Smooth muscle cell (in vitro differentiated cells): ENCODE measurements at regions not wholly inside any gene's neighbourhood (a gene's known extent, or its start where the extent isn't known, plus 50 kb on each side); places are given as distances from the start of the nearest gene placed in this dataset.
A peak's percentile ranks its signal among the peaks of the same experiment; 100 is the strongest.

Experiments used
- DNase-seq: peaks from one replicate; lab custom pipeline; 2025; ENCODE audit not compliant: unreplicated experiment; lab: John Stamatoyannopoulos, UW
- H2AFZ ChIP-seq: fragments of 200-600 bp; sonication (generic); 2 replicates; pipeline ENCODE4 v1.6.0; 2016; ENCODE audit warnings: antibody characterized with exemption, low read depth, mild to moderate bottlenecking
- H3F3A ChIP-seq: fragments of 200-600 bp; sonication (generic); 2 replicates; pipeline ENCODE4 v1.6.0; 2017; ENCODE audit warnings: antibody characterized with exemption, low read depth
- H3K27ac ChIP-seq: fragments of 200-600 bp; sonication (generic); 2 replicates; pipeline ENCODE4 v1.5.1; 2016; ENCODE audit warnings: low read depth, mild to moderate bottlenecking
- H3K27me3 ChIP-seq: fragments of 200-600 bp; sonication (generic); 2 replicates; pipeline ENCODE4 v1.6.1; 2016; ENCODE audit warnings: low read depth, mild to moderate bottlenecking
- H3K36me3 ChIP-seq: fragments of 200-600 bp; sonication (generic); 2 replicates; pipeline ENCODE4 v1.5.1; 2016; ENCODE audit warnings: low read depth
- H3K4me1 ChIP-seq: fragments of 200-600 bp; sonication (generic); 2 replicates; pipeline ENCODE4 v1.5.1; 2016; ENCODE audit warnings: low read depth
- H3K4me2 ChIP-seq: fragments of 200-600 bp; sonication (generic); 2 replicates; pipeline ENCODE4 v1.6.0; 2016; ENCODE audit warnings: mild to moderate bottlenecking
- H3K4me3 ChIP-seq: fragments of 200-600 bp; sonication (generic); 2 replicates; pipeline ENCODE4 v1.5.1; 2016; ENCODE audit warnings: mild to moderate bottlenecking
- H3K79me2 ChIP-seq: fragments of 200-600 bp; sonication (generic); 2 replicates; pipeline ENCODE4 v1.6.0; 2016; ENCODE audit warnings: low read depth, mild to moderate bottlenecking
- H3K9ac ChIP-seq: fragments of 200-600 bp; sonication (generic); 2 replicates; pipeline ENCODE4 v1.6.0; 2016; ENCODE audit warnings: low read depth
- H3K9me3 ChIP-seq: fragments of 200-600 bp; sonication (generic); replicated peaks from 2 replicates; pipeline ENCODE4 v1.5.1; 2016; ENCODE audit warnings: low read depth
- H4K20me1 ChIP-seq: fragments of 200-600 bp; sonication (generic); 2 replicates; pipeline ENCODE4 v1.6.0; 2016; ENCODE audit warnings: low read depth
- WGBS: methylation state at CpG from one replicate; pipeline ENCODE4 v1.1.7; 2016; ENCODE audit warnings: low lambda C conversion rate; 5-methylcytosine and 5-hydroxymethylcytosine counted together
- TF ChIP-seq, protein P1 (sequence below): fragments of 200-600 bp; sonication (generic); IDR thresholded peaks from 2 replicates; pipeline ENCODE4 v1.5.1; 2017; ENCODE audit warnings: borderline replicate concordance, mild to moderate bottlenecking, antibody characterized with exemption; ENCODE audit not compliant: insufficient read depth, poor library complexity, severe bottlenecking

DNA sequence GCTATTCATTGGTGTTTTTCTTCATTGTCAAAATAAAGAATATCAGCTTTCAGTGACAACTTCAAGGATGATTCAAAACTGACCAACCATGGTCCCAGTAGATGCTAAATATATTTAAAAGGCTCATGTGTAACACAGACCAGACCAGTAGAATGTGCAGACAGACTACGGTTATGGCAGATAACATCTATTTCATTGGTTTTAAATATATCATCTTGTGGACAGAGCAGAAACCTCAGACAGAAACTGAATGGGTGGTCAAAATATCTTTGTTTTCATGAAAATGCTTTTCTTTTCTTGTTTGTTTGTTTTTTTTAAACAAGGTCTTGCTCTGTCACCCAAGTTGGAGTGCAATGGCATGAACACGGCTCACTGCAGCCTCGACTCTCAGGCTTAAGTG is 107.4 kb upstream of the CREB1 start:
- Histone ChIP-seq H3K9me3 (no peaks in the 10 kb centered on the region), H3K36me3 (no peaks in the 10 kb centered on the region), H3K9ac (no peak overlapping the region), H4K20me1 (no peaks in the 10 kb centered on the region), H3K27ac (no peak overlapping the region), H3K4me1 (no peaks in the 10 kb centered on the region), H3K79me2 (no peaks in the 10 kb centered on the region), H3F3A (no peaks in the 10 kb centered on the region), H3K4me3 (no peak overlapping the region), H3K27me3 (peaks cover 5% of the 10 kb centered on the region), H2AFZ (no peak overlapping the region), H3K4me2 (no peak overlapping the region)
- 54% methylated on average over 3 of the region's 3 CpGs for WGBS
- DNase-seq: no peak
- TF ChIP-seq, protein P1, sequence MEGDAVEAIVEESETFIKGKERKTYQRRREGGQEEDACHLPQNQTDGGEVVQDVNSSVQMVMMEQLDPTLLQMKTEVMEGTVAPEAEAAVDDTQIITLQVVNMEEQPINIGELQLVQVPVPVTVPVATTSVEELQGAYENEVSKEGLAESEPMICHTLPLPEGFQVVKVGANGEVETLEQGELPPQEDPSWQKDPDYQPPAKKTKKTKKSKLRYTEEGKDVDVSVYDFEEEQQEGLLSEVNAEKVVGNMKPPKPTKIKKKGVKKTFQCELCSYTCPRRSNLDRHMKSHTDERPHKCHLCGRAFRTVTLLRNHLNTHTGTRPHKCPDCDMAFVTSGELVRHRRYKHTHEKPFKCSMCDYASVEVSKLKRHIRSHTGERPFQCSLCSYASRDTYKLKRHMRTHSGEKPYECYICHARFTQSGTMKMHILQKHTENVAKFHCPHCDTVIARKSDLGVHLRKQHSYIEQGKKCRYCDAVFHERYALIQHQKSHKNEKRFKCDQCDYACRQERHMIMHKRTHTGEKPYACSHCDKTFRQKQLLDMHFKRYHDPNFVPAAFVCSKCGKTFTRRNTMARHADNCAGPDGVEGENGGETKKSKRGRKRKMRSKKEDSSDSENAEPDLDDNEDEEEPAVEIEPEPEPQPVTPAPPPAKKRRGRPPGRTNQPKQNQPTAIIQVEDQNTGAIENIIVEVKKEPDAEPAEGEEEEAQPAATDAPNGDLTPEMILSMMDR: no peak

GRCh38 chr2:207423886-207424285 is 105.9 kb upstream of the CREB1 start:
- Histone ChIP-seq H3K4me2 (peak overlapping the region; percentile 43), H3K4me1 (no peaks in the 10 kb centered on the region), H3F3A (no peaks in the 10 kb centered on the region), H3K27me3 (no peaks in the 10 kb centered on the region), H3K36me3 (no peaks in the 10 kb centered on the region), H3K9me3 (no peaks in the 10 kb centered on the region), H4K20me1 (no peaks in the 10 kb centered on the region), H3K79me2 (no peaks in the 10 kb centered on the region), H3K9ac (no peak overlapping the region), H3K4me3 (no peak overlapping the region), H2AFZ (no peak overlapping the region), H3K27ac (peak overlapping the region; percentile 18)
- 39% methylated on average over 3 of the region's 3 CpGs for WGBS
- no peak for DNase-seq
- TF ChIP-seq, protein P1: no peak

DNA sequence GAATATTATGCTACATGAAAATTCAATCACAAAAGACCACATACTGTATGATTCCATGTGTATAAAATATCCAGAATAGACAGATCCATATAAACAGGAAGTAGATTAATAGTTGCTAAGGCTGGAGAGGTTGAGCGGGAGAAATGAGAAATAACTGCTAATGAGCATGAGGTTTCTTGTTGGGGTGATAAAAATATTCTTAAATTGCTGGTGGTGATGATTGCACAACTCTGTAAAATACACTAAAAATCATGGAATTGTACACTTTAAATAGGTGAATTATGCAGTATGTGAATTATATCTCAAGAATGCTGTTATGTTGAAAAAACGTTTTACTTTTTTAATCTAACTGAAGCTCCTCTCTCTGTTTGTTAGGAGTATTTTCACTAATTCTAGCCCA is 101.8 kb upstream of the CREB1 start:
- Histone ChIP-seq H3K4me3 (no peak overlapping the region), H3K9me3 (no peaks in the 10 kb centered on the region), H3K27ac (no peak overlapping the region), H3K4me1 (no peaks in the 10 kb centered on the region), H3K27me3 (no peaks in the 10 kb centered on the region), H3K9ac (no peak overlapping the region), H3K36me3 (no peaks in the 10 kb centered on the region), H3F3A (no peaks in the 10 kb centered on the region), H2AFZ (no peak overlapping the region), H4K20me1 (no peaks in the 10 kb centered on the region), H3K4me2 (no peak overlapping the region), H3K79me2 (no peaks in the 10 kb centered on the region)
- WGBS: 79% methylated on average over 2 of the region's 2 CpGs
- TF ChIP-seq, protein P1: no peak
- DNase-seq: no peak

GRCh38 chr2:207428573-207428972 is 101.2 kb upstream of the CREB1 start:
- no peak overlapping the region for H3K27ac ChIP-seq
- H3K4me3 ChIP-seq: no peak overlapping the region
- H3K79me2 ChIP-seq: no peaks in the 10 kb centered on the region
- H3K9ac ChIP-seq: no peak overlapping the region
- 91% methylated on average over 1 of the region's 1 CpG for WGBS
- H3K9me3 ChIP-seq: no peaks in the 10 kb centered on the region
- H3K4me2 ChIP-seq: no peak overlapping the region
- no peaks in the 10 kb centered on the region for H4K20me1 ChIP-seq
- H3K27me3 ChIP-seq: no peaks in the 10 kb centered on the region
- no peak for DNase-seq
- H3F3A ChIP-seq: no peaks in the 10 kb centered on the region
- no peaks in the 10 kb centered on the region for H3K4me1 ChIP-seq
- no peak overlapping the region for H2AFZ ChIP-seq
- TF ChIP-seq, protein P1: no peak
- H3K36me3 ChIP-seq: no peaks in the 10 kb centered on the region
